HG03097 (cell line): ENCODE measurements at regions not wholly inside any gene's neighbourhood (a gene's known extent, or its start where the extent isn't known, plus 50 kb on each side); places are given as distances from the start of the nearest gene placed in this dataset.

Experiments used
- ATAC-seq: cut with Tn5 transposase; IDR thresholded peaks from one replicate; pipeline ENCODE4 v1.9.1; 2021; ENCODE audit not compliant: unreplicated experiment, low FRiP score

- ATAC-seq: no peak
Observed at GRCh38 chr1:219438386-219438785, 174.5 kb downstream of the ZC3H11B start.

- ATAC-seq: no peak
Observed at GRCh38 chr1:219434923-219435297, 178.0 kb downstream of the ZC3H11B start.

DNA sequence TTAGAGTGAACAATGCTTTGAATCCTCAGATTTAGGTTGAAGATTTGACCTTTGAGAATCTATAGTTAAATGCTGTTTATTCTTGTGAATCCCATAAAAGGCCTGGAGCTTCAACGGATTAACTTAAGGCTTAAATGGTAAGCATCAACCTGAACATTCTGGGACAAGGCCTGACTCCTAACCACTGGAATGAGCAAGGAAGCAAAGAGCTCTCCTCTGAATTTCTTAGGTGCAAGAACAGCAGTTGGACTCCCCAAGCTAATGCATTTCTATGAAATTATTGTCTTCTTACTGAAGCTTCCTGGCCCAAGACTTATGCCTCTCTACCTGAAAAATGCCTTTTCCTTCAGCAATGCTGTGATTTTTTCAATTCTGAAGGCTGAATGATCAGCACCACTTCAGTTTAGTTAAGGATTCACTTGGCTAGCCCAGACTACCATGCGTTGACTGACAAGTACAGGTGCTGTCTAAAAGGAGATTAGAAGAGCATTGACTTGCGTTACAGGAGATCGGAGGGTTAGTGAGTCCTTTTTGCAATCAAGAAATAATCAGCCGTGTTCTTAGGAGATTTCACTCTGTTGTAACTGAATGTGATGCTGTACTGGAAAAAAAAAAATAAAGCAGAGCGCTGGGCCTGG lies 178.5 kb downstream of the ZC3H11B start:
- ATAC-seq: no peak

- no peak for ATAC-seq
Observed at GRCh38 chr1:219433496-219434131, 179.3 kb downstream of the ZC3H11B start.

DNA sequence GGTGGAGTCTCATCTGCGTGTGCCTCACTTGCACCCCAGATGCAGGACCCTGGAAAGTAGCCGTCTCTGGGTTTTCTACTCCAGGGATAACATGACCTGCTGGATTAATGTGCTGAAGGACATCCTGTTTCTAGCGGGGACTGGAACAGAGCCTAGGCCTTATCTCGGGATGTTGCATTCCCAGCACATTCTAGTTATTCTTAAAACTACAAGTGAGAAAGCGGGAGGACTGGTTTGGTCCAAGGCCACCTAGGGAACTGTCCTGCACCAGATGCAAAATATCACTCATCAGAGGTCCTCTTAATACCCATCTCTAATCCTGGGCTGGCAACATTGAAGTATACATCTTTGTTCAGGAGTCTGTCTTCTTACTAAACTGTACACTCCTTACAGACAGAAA lies 179.9 kb downstream of the ZC3H11B start:
- ATAC-seq: no peak

DNA sequence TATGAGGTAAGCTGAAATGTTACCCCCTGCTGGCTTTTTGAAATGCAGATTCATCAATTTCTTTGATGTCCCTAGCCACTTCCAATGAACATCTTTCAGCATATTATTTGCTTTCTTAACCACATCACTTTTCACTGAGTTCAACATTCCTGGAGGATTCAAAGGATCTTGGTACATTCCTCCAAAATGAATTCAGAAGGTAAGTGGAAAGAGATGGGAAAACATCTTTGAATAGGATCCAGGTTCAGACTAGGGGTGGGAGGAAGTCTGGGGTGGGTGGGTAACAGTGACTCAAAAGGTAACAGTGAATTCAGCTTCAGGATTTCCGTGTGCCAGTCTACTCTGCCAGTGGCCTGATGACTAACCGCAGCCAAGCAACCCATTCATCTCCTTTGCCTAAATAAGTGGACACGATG lies 180.7 kb downstream of the ZC3H11B start:
- ATAC-seq: no peak

DNA sequence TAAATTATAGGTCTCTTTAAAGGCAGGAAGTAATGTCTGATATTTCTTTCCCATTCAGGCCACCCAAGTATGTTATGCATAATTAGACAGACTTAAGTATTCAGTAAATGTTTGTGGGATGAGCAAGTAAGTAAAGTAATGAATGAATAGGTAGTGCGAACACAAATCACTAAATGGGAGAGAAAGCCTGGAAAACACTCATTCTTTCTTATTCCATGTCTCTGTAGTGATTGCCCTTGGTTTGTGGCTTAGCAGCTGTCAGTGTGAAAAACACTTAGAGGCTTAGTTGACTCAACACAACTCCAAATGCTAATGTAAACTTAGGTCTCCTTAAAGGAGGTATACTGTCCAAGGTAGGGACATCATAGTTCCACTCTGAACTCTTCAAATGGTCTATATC lies 182.5 kb downstream of the ZC3H11B start:
- ATAC-seq: no peak

GRCh38 chr1:219428651-219429050 lies 184.3 kb downstream of the ZC3H11B start:
- no peak for ATAC-seq

DNA sequence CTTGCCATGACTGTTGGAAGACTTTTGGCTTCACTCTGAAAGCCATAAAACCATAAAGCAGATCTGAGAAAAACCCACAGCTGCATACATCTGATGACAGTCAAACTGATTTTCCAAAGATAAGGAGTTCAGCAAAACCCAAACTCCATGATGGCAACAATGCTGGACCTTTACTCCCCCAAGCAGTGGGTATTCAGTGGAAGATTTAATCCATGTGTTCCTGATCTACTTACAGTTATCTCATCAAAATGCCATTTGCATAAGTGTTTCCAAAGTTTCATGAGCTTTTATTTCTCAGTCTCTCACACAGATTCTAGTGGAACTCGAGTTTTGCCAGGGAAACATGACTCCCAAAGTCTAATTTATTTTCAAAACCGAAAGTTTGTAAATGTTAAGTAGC lies 184.9 kb downstream of the ZC3H11B start:
- no peak for ATAC-seq

DNA sequence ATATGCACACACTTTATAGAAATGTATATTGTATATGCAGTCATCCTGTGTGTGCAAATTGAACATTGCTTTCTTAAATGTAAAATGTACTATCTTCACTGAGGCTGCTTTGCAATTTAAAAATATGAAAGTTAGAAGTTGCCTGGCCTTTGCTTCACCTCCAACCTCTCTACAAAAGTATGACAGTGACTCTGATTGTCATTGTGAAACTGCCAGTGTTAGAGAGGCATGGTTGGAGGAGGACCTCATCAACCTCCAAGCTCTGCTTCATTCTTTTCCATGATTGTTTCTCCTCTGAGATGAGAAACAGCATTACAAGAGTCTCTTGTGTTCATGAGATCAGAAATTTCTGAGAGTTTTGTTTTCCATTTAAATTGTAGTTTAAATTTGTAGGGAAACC lies 185.5 kb downstream of the ZC3H11B start:
- no peak for ATAC-seq

- ATAC-seq: no peak
Observed at GRCh38 chr1:219422811-219423598, 189.9 kb downstream of the ZC3H11B start.

DNA sequence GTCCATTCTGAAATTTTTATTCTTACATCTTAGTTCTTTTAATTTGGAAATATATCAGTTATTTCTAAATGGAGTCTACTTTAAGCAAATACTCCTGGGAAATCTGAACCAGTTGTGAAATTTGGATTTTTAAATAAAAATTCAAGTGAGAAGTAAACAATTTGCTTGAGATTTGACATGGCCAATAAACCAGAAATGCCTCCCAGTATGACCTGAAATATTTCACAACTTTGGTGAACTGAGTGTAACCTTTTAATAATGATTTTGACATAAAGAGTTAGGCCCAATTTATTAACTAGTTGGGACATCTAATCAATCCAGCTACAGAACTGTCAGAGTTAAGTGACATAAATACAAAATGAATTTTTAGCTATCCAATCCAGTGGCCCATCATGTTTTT lies 192.0 kb downstream of the ZC3H11B start:
- ATAC-seq: no peak

DNA sequence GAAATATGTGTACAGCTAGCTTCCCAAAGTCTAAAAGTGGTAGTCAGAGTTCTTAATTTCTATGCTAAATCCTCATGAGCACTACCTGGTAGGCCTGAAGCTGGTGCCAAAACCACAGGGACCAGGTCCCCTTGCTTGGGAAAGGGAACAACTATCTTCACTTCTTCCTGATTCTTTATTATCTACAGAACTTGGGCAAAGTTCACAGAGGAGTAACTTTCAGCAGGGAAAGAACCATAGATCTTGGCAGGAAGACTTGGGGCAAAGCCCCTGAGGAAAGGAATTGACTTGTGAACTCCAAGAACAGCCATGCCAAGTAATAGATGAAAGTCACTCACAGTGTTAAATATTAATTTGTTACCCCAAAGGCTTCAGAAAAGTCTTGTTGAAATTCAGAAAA lies 193.0 kb downstream of the ZC3H11B start:
- no peak for ATAC-seq

- no peak for ATAC-seq
Observed at GRCh38 chr1:219419065-219419464, 193.8 kb downstream of the ZC3H11B start.

GRCh38 chr1:219417610-219418009 lies 195.3 kb downstream of the ZC3H11B start:
- no peak for ATAC-seq

GRCh38 chr1:219416598-219417238 lies 196.2 kb downstream of the ZC3H11B start:
- peak; percentile 94 for ATAC-seq

GRCh38 chr1:219415915-219416314 lies 197.0 kb downstream of the ZC3H11B start:
- ATAC-seq: no peak

DNA sequence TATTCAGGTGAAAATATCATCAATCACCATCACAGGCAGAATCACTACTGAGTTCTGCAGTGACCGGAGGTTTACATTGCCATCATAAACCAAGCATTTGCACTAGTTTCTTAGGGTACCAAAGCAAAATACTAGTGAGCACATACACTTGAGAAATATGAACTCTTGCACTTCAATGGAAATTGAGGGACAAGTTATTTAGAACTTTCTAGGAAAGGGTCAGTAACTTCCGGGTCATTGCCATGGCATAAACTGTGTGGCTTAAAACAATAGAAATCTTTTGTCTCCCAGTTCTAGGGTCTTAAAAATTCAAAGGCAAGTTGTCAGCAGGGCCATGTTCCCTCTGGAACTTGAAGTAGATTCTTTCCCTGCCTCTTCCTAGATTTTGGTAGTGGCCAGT lies 197.5 kb downstream of the ZC3H11B start:
- no peak for ATAC-seq

- no peak for ATAC-seq
Observed at GRCh38 chr1:219414250-219414649, 198.7 kb downstream of the ZC3H11B start.

DNA sequence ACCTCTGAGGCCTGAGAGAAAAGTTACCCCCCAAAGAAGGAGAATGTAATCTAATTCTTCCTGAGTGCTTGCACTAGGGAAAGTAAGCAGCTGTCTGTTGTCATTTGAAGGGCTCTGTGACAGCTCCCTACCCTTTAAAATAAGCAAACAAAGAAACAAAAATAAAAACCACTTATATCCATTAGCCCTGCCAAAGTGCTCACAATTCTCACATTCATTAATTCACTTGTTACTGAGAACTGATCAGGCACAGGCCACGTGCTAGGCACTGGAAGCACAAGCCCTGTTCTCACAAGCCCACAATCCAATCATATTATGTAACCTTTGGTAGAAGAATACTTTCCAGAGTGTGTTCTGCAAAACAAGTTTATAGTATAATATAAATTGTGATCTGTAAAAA lies 199.4 kb downstream of the ZC3H11B start:
- ATAC-seq: no peak

DNA sequence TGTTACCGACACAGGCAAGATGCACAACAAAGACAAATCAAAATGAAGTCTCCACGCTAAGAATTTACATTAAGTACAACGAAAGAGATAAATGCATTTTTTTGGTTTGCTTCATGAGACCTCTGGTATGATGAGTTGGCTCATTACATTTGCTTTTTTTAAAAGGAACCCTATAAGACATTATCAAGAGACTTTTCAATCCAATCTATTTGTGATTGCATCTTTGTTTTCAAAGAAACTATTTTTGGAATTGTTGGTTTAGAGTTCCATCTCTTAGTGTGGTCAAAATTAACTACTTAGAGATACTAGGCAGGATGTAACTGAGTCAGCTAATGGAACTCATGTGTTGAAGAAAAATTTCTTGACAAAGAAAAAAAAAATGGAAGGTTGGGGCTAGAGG lies 200.1 kb downstream of the ZC3H11B start:
- no peak for ATAC-seq
